HG02852 (cell line): ENCODE measurements at regions not wholly inside any gene's neighbourhood (a gene's known extent, or its start where the extent isn't known, plus 50 kb on each side); places are given as distances from the start of the nearest gene placed in this dataset.

Experiments
- ATAC-seq: cut with Tn5 transposase; IDR thresholded peaks from one replicate; pipeline ENCODE4 v1.9.1; 2021; ENCODE audit warnings: mild to moderate bottlenecking, moderate library complexity; ENCODE audit not compliant: unreplicated experiment

DNA sequence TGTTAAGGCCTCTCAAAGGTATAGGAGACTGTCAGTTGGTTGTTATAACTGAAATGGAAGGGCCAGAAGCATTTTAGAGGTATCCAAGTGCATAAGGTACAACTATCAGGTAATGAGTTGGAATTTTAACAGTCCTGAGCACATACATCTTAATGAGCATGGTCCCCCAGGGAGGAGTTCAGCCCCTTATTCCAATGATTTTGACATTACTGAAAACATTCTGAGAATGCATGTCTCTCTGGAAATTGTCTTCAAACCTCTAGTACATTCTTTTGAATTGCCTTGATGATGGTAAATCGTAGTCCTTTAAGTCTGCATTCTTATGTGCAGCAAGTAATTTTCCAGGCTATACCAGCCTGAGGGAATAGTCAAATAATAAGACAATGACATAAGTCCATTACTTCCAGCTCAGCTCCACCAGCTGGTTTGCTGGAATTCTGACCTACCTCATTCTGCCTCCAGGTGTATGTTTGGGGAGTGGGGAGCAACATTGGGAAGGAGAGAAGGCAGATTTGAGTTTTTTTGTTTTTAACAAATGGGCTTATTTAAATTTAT, 239.2 kb downstream of the MSRB3 start:
- no peak for ATAC-seq

DNA sequence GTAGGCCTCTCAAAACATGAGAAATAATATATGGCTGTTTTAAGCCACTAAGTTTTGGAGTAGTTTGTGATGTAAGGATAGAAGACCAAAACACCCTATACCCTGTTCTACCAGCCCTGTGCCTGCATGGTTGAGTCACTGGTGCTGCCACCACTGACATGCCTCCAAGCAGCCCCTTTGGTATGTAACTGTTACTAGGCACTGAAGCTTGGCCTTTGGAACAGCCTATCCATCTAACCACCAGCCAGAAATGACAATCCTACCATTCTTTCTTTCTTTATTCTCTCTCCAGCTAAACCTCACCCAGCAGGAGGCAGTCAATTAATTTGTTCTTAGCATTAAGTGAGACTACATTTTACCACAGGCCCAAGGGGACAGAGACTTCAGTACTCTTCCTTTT, 240.3 kb downstream of the MSRB3 start:
- no peak for ATAC-seq

DNA sequence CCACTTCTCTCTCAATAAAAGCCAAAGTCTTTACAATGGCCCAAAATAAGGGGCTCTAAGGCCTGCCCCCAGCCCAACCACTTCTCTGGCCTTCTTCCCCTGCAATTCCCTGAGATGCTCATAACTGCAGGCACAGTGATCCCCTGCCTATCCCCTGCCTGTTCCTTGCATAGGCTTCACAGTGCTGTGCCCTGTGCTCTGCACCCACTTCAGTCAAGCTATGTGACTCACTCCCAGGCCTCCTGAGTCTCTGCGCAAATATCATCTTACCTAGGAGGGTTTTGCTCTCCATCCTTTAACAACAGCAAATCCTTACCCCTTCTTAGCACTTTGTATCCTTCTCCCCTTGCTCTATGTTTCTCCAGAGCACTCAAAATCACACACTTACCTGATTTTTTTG, 242.2 kb downstream of the MSRB3 start:
- ATAC-seq, result no peak

DNA sequence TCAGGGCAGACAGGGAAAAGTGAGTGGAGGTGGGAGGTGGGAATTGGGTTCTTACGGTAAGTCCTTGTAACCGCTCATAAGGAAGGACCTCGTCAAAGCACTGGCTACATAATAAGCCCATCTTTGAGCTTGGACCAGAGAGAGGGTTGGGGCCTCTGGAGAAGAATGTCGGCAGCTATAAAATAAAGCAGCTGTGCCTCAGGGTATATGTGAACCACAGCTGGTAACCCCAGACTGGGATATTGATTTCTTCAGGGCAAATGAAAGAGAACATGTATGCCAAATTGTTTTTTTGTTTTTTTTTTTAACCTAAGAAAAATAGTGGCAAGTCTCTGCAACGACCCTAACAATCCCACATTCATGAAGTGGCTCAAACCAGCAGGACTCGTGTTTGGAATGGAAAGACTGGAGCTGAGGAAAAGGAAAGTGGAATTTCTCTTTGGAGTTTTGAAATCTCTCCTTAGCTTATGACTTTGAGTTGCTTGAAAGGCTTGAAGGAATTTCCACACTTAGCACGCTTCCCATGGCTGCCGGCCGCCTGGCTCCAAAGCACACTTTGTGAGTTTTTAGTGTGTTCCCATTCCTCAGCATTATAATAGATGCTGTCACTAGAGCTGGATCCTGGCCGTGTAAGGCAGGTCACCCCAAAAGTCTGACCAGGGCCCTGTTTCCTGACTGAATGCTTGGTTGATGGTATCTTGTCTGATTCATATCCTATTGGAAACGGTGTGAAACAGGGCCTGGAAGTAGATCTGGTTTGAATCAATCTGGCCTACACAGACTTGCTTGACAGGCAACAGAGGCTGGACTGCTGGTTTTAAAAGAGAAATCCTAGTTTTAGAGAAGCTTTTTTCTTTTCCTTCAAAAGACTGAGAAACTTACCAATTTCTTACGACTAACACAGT, 244.7 kb downstream of the MSRB3 start:
- ATAC-seq, result no peak

DNA sequence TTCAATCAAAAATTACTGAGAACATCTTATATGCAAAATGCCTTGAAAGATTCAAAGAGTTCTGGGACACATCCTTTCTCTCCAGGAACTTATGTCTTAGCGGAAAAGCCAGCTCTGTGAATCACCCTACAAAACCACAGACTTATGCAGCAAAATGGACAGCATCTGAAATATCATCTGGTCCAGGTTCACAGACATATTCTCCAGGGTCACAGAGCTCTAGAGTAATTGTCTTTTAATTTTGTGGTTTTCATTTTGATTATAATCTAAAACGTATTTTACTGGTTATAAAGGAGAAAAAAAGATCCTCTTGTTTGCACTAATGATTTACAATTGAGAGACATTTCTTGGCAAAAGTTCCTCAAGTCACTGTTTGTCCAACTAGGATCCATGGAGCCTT, 246.2 kb downstream of the MSRB3 start:
- ATAC-seq, result no peak

DNA sequence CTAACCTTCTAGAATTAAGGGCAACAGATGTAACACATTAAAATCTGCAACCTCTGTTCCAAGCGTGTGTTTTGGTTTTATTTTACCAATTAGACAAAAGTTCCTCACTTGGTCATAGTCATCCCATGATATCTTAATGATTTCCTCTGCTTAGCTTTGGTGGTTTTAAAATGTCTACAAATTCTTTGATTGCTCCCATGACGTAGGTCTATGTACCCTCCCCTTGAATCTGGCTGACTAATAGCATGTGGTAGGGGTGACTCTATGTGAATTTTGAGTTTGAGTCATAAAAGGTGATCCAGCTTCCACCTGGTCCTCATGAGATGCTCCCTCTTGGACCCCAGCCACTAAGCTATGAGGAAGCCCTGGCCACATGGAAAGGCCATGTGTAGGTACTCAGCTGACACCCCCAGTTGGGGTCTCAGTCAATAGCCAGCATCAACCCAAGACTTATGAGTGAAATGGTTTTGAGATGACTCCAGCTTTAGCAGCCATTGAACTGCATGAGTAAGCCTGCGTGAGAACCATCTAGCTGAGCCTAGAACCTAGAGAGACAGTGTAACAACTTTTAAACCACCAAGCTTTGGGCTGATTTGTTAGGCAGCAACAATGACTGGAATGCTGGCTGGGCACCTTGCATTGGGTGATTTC, 247.1 kb downstream of the MSRB3 start:
- ATAC-seq, result no peak

DNA sequence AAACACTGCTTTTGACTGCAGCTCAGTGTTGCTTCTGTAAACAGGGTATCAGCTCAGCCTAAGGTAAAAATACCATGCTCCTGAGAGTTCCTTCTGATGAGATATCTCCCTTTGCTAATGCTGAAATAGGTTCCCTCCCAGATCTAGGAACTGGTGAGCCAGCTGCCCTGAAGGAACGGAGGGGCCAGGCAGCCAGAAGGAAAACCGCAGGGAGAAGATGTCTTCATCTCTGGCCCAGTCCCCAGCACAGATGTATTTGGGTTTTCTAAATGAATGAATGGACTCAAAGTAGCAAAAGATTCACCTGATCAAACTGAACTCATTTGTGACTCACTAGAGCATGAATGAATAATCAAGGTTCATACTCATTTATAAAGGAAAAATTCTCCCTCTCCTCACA, 247.8 kb downstream of the MSRB3 start:
- ATAC-seq, result no peak

DNA sequence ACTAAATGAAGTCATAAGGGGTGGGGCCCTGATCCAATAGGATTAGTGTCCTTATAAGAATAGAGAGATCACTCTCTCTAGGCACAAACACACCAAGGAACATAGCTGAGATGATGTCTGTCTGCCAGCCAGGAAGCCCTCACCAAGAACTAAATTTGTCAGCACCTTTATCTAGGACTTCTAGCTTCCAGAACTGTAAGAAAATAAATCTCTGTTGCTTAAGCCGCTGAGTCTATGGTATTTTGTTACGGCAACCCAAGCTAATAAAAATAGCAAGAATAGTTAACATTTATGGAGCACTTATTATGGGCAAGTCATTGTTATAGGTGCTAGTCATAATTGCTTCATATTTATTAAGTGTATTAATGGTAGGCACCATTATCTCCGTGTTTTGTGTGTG, 249.6 kb downstream of the MSRB3 start:
- no peak for ATAC-seq

DNA sequence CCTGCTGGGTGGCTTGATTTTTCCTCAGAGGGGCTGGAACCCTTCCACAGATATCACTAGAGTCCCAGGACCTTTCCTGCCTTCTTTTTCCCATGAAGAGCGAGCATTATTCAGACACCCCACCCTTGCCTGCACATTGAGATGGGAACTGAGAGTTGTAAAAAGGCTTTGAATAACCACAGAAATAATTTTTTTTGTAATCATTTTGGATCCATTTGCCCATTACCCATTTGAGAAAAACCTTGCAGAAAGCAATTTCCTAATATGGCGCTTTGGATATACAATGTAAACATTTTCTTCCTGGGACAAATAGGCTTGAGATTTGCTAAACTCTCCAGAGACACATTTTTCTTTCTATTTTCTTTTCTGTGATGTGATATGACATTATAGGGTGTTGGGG, 250.6 kb downstream of the MSRB3 start:
- ATAC-seq, result no peak

DNA sequence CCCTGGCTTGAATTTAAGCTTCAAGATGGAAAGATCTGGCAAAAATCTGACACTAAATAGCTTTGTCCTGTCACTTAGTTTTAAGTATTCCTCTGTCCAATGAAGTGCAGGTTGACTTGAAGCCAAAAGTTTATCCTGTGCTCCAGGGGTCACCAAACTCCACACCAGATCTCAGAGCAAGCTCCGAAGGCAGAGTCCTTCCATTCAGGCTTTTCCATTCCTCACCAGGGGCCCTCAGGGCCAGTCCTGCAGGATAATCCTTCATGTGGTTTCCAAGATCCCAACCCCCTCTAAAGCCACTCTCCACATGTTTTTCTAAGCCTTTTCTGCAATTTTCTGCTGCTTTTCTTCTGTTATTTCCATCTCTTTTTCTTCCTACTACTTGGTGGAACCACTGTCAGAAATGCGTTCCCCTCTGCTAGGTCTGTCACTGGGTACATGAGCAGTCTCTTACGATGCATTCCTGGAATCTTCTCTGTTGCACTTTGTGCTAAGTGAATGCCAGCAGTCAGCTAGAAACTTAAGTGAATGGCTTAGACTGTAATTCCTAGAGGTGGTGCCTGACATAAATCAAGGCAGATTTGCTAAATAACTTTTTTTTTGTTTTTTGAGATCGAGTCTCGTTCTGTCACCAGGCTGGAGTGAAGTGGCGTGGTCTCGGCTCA, 251.4 kb downstream of the MSRB3 start:
- ATAC-seq, result no peak

DNA sequence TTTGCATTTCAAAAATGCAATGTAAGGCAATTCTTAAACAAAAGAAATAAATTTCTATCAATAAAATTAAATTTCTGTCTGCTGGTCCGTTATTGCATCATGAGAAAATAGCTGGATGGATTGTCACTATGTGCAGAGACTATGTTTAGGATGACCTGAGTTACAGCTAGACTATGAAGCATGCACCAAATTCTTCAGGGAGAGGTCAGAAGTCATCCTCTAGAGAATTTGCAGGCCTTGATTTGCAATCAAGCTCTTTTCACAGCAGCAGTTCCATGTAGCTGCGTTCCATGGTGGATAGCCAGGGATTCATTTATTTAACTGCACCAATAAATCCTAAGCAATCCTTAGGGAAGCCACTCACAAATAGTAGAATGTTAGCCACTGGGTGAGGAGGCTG, 253.7 kb downstream of the MSRB3 start:
- ATAC-seq, result no peak

DNA sequence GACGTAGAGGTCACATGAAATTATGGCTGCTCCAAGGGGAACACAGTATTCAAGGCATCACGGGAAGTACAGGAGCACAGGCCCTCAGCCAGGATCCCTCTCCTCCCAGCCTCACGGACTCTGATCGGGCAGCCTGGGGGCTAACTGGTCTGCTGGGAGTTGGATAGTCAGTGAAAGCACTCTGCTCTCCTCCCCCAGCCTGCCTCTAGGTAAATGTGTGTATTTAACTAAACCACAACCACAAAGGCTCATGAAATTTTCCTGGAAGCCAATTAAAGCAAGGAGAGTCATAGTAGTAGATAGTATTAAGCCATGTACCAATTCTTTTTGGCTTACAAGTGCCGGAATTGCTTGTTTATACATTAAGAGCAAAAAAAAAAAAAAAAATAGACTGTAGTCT, 254.3 kb downstream of the MSRB3 start:
- ATAC-seq, result no peak

DNA sequence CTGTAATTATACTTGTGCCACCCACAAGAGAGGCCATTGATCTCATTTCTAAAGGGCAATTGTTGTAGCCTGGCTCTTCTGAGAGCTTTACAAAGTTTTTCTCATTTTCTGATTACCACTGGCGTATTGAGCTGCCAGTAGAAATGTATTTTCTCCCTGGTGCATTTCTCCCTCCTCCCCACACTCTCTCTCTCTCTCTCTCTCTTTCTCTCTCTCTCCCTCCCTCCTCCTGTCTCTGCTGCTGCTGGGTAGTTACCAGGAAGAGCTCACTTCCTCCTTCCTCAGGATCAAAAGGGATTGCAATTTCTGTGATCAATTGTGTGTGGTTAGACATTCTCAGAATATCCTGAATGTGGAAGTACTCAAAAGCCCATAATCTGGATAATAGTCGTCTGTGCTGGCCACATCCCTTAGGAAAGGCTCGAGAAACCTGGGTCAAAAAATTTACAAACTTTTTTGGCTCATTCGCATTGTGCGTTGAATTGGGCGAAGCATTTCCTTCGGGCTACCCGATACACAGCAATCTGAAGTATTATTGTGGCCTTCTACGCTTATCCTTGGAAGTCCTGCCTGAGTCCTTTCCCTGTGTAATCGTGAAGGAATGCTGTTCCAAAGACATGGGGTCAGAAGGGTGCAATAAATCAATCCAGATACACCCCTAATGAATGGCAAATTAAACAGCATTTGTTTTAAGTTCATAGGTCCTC, 254.8 kb downstream of the MSRB3 start:
- no peak for ATAC-seq

DNA sequence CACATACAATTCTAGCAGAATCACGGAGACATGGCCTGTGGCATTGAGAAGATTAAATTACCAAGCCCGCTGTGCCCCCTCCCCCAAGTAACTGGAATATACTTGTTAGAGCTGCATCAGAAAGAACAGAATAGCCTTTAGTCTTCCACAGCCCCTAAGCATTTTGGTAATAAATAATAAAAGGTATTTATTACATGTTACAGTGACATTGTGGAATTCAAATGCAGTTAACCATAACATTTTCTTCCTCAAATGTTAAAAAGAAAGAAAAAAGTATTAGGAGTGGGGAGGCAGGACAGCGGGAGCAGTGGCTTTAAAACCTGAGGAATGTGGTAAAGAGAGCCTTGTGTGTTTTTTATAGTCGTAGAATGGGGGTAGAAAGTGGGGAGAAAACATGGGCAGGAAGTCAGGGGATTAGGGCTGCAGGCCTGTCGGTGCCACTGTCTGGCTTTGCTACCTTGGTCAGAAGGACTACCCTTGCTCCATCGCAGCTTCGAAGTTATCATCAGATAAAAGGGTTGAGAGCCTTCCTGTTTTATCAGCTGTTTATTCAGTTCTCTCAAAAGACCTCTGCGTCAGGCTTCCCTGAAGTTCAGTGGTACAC, 255.9 kb downstream of the MSRB3 start:
- no peak for ATAC-seq

DNA sequence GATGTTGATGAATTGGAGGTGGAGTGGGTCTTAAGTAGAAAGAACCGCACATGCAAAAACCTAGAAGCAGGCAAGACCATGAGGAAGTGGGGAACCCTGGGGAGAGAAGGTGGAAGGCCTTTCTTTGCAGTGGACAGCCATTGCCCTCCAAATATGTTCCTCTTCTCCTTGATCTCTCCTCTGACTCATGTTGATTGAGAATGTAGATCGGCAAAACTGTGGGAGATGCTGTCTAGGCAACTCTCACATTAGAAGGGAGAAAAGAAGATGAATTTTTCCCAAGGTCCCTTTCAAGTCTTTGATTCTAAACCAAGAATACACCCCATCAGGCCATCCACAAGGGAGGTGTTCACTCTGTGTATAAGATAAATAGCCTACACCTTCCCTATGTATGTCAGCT, 257.5 kb downstream of the MSRB3 start:
- ATAC-seq, result no peak

DNA sequence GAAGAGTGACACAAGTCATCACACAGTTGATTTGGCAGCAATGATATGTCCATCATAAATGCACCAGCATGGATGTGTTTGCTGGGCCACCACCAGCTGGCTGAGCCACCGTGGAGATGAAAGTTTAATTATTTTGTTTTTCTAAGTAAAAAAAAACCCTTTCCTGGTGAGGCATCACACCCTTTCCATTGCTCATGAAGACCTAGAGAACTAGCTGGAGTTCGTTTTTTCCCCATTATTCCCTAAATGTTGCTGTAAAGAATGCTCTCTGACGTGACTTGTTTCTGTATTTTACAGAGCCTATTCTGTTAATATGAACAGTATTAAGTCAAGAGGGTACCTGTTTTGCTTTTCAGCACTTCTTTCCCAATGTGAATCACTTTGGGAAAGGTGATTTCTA, 257.9 kb downstream of the MSRB3 start:
- no peak for ATAC-seq

DNA sequence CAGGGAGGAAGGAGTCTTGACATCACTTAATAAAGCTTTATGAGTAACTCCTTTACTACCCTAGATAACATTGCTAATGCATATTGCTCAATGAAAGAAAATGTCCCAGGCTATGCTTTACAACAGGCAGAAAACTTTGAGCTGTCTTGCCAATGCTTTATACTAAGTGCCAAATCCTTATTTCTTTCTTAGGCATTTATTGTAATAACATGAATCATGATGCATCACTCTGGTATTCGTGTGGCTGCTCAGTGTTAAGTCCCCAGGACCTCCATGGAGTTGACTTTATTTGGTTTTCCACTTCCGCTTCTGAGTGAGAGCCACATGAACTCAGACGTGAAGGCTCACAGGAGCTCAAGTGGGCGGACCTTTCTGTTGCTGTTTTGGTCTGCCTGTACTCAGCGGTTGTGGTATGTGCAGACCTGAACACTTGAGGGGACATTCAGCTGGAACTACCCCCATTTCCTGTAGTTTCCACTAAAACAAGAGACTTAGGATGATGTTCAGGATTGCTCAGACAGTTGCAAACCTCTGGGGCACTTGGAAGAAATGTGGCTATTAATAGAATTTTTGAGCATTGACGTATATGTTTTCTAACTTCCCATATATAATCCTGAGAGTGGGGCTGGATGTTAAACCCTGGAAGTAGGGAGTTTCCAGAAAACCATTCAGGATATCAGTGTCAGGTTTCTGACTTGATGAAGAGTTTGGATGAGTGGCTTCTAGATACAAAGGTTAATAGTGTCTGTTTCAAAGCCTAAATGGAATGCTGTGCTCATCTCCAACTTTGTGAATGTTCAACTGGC, 258.6 kb downstream of the MSRB3 start:
- no peak for ATAC-seq

DNA sequence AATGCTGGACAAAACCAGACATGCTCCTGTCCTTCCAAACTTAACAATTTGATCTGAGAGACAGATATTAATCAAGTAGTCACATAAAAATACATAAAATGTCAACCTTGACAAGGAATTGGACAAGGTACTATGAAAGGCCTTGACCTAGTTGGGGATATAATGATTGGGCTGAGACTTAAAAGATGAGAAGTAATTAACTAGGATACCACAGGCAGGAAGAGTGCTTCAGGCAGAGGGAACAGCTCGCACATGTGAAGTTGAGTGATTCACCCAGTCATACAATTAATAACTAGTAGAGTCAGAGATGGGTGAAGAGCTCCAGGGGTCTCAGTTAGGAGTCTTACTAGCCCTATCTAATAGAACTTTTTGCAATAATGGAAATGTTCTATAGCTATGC, 259.5 kb downstream of the MSRB3 start:
- no peak for ATAC-seq

DNA sequence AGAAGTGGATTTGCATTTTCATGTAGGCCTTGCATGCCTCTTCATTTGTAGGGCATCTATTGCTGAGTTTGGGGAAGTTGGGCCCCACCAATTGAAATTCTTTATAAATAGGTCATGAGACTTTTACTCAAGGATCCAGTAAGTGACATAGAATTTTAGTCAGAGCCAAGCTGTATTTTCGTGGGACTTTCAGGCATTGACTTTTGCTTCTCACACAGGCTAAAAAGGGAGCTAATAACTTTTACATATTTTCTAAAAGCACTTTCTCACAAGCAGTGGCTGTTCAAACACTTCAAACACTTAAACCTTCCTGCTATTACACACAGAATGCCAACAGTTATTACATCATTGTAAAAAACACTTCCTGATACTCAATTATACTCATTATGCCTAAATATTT, 260.5 kb downstream of the MSRB3 start:
- no peak for ATAC-seq

DNA sequence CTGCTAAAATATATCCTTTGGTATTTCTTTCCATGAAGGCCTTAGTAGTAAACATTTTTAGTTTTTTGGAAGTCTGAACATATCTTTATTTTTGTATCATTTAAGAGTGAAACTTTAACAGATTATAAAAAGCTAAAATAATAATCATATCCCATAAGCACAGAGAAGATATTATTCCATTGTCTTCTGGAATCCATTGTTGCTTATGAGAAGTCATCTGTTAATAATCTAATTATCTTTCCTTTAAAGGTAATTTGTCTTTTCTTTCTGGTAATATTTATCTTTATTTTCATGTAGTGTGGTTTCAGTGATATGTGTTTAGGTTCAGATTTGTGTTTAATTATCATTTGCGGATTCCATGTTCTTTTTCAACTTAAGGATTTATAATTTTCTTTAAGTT, 261.7 kb downstream of the MSRB3 start:
- ATAC-seq, result no peak
